Epithelial cell of proximal tubule (primary cell): ENCODE measurements at regions not wholly inside any gene's neighbourhood (a gene's known extent, or its start where the extent isn't known, plus 50 kb on each side); places are given as distances from the start of the nearest gene placed in this dataset.
"Not testable (repeated sequence)": the region's sequence is repeated elsewhere in the genome, so short reads cannot be mapped to it uniquely, and the experiment has no call there.

Experiments
- DNase-seq: peaks from one replicate; pipeline ENCODE4 v3.0.0-alpha.2; 2011; ENCODE audit warnings: low read depth
- H3K4me3 ChIP-seq: 2 replicates; pipeline ENCODE4 v1.5.1; 2011; ENCODE audit warnings: low read depth, mild to moderate bottlenecking, low read length
- CTCF ChIP-seq: conservative IDR thresholded peaks from 2 replicates; pipeline ENCODE4 v1.5.1; 2012; ENCODE audit warnings: low read depth, mild to moderate bottlenecking, low read length

- DNase-seq, result no peak
- TF ChIP-seq CTCF, result no peak
- H3K4me3 ChIP-seq, result no peak overlapping the region
These were observed 1221.3 kb upstream of the CELF4 start for GRCh38 chr18:38786906-38787305.

GRCh38 chr18:38771620-38772019, 1206.0 kb upstream of the CELF4 start:
- DNase-seq, H3K4me3 ChIP-seq: not testable (repeated sequence)

GRCh38 chr18:38768504-38768903, 1202.9 kb upstream of the CELF4 start:
- no peak for TF ChIP-seq CTCF
- no peak for DNase-seq
- H3K4me3 ChIP-seq, result no peak overlapping the region

GRCh38 chr18:38759457-38759856, 1193.9 kb upstream of the CELF4 start:
- no peak for TF ChIP-seq CTCF
- no peak overlapping the region for H3K4me3 ChIP-seq
- no peak for DNase-seq

- TF ChIP-seq CTCF, result no peak
- H3K4me3 ChIP-seq, result no peak overlapping the region
- DNase-seq, result no peak
These were observed 1190.8 kb upstream of the CELF4 start for GRCh38 chr18:38756436-38756835.

GRCh38 chr18:38752430-38752829, 1186.8 kb upstream of the CELF4 start:
- DNase-seq, result no peak
- no peak for TF ChIP-seq CTCF
- H3K4me3 ChIP-seq, result no peak overlapping the region

GRCh38 chr18:38751898-38752297, 1186.3 kb upstream of the CELF4 start:
- no peak for TF ChIP-seq CTCF
- DNase-seq, result no peak
- no peak overlapping the region for H3K4me3 ChIP-seq

GRCh38 chr18:38751211-38751610, 1185.6 kb upstream of the CELF4 start:
- DNase-seq, result no peak
- no peak for TF ChIP-seq CTCF
- H3K4me3 ChIP-seq, result no peak overlapping the region
